AG10803 (cell line): ENCODE measurements at regions not wholly inside any gene's neighbourhood (a gene's known extent, or its start where the extent isn't known, plus 50 kb on each side); places are given as distances from the start of the nearest gene placed in this dataset.

Experiments
- DNase-seq: peaks from one replicate; pipeline ENCODE4 v3.0.0; 2010; ENCODE audit warnings: low read depth
- H3K4me3 ChIP-seq: 2 replicates; pipeline ENCODE4 v1.5.1; 2011; ENCODE audit warnings: mild to moderate bottlenecking, low read length, control low read depth
- TF ChIP-seq, protein P1 (sequence below): conservative IDR thresholded peaks from 2 replicates; pipeline ENCODE4 v1.5.1; 2011; ENCODE audit warnings: mild to moderate bottlenecking, low read length, control low read depth, inconsistent platforms

DNA sequence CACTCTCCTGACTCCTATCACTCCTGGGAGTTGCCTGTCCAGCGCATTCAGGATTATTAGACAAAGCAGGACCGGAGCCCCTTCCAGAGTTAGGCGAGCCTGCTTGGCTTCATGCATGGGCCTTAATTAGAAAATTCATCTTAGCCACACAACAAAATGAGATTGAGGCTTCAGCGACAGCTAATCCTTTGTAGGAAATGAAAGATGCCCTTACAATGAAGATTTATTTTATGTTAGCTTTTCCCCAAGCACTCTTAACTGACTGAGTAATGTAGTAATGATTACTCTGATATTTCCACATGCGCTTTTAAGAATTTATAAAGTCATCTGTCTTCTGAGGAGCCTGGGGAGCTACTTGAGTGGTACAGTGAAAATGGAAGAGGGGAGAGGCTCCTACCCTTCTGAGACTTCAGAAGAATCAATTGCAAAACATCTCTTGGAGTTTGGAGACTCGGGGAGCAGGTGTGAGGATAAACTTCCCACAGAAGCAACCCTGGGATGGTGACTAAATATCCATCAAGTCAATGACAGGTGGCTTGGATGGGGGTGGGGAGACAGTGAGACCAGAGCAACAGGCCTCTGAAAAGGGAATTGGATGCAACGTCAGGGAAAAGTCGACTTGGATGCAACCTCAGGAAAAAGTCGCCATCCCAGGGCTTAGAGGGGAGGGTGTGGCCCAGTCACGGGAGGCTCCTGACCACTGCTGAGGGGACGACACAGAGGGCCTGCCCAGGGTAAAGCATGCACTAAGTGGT lies 434.5 kb upstream of the B3GAT1 start:
- DNase-seq, result no peak
- H3K4me3 ChIP-seq, result no peak overlapping the region
- TF ChIP-seq, protein P1, sequence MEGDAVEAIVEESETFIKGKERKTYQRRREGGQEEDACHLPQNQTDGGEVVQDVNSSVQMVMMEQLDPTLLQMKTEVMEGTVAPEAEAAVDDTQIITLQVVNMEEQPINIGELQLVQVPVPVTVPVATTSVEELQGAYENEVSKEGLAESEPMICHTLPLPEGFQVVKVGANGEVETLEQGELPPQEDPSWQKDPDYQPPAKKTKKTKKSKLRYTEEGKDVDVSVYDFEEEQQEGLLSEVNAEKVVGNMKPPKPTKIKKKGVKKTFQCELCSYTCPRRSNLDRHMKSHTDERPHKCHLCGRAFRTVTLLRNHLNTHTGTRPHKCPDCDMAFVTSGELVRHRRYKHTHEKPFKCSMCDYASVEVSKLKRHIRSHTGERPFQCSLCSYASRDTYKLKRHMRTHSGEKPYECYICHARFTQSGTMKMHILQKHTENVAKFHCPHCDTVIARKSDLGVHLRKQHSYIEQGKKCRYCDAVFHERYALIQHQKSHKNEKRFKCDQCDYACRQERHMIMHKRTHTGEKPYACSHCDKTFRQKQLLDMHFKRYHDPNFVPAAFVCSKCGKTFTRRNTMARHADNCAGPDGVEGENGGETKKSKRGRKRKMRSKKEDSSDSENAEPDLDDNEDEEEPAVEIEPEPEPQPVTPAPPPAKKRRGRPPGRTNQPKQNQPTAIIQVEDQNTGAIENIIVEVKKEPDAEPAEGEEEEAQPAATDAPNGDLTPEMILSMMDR, result no peak

DNA sequence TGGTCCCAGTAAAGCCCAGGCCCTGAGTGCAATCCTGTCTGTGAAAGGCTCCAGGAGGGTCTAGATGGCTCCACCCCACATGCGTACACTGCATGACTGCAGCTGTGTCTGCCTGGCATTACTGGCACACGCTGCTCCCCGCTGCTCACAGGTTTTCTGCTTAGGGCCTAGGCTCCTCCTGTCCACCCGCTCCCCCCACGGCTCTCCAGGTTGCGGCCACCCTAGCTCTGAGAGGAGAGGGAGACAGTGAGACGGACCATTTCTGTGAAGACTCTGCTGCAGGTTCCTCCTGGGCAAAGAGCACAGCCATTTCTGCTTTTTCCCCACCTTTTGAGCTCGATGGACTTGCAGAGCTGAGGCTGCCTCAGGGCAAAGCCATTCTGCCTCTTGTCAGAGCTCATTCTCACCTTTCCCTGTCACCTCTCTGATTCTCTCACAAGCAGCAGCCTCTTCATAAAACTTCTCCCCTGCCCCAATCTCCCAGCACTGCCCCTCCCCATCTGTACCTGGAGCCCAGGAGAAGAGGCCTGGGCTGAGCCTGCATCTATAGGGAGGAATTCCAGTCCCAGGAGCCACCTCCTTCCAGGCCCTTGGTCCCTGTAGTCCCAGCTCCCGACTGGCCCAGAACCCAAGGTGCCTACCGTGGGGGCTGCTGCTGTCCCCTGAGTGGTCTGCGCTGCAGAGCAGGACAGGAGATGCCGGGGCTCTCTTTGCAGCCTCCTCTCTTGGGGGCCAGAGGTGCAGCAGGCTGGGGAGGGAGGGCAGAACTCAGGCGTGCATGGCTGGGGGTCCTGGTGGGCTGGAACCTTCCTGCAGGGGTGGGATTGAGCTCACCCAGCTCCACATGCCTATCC lies 433.7 kb upstream of the B3GAT1 start:
- TF ChIP-seq, protein P1, result no peak
- no peak overlapping the region for H3K4me3 ChIP-seq
- no peak for DNase-seq

DNA sequence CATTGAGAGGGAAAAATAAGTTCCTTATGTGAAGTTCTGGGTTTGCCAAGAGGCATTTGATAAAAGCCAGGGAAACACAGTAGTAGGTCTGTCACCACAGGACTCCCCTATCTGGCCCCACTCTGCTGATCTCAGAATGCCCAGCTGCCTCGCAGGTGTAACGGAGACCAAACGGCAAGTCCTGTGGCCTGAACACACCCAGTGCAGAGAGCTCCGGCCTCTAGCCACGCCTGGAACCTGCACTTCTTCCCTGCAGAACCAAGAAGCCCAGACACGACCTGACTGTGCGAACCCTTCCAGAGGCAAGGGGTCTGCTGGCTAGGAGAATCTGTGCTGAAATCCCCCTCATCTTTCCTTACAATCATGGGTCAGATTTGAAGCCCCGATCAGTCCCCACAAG lies 432.8 kb upstream of the B3GAT1 start:
- DNase-seq, result no peak
- no peak overlapping the region for H3K4me3 ChIP-seq

DNA sequence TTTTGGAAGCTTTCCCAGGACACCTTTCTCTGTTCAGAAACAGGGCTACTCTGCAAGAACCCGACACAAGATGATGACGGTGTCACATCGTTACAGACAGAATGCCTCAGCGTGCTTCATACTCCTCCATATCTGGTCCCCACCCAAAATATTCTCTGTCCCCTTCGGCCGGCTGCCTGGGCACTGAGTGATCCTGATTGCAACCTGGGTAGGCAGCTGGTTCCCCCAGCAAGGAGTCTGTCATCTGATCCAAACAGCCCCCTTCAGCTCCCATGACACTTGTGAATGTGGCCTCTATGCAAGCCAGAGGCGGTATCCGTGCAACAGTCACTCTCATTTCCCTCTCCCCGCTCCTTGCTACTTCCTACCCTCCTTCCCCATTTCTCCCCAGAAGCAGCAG lies 431.7 kb upstream of the B3GAT1 start:
- no peak for DNase-seq
- no peak overlapping the region for H3K4me3 ChIP-seq
- TF ChIP-seq, protein P1, result no peak

More for the DNA sequence above, 432.8 kb upstream of the B3GAT1 start:
- TF ChIP-seq, protein P1, result no peak

DNA sequence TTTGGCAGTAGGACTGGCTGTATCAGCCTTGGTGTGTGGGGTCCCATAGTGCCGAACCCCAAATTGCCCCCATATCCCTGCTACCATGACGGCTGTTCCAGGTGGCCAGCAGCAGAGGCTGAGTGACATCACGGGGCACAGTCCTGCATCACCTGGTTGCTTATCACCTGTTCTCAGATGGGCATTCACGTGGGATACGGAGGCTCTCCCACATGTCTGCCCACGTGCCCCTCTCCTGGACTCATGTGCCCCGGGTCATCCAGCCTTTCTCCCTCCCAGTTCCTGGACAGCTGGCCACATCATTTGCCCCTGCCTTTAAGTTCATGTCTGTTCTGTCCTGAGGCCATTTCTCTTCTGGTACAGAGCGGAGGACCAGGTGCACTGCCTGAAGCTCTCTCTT lies 431.0 kb upstream of the B3GAT1 start:
- TF ChIP-seq, protein P1, result no peak
- DNase-seq, result no peak
- no peak overlapping the region for H3K4me3 ChIP-seq

DNA sequence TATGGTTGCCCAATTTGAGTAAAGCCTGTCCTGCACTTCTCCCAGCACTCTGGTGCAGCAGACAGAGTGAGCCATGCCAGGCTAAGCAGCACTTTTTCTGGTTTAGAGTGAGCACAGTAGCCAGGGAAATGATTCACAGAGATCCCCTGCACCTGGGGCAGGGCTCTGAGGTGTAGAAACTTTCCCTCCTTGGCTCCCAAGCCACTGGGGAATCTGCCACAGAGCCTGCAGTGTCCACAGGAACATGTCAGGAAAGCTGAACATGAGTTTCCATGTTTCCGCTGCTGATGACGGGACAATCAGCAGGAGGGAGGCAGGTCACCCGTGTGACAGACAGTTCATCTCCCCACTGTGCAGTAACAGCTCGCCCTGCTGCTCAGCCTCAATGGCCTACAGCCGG lies 429.9 kb upstream of the B3GAT1 start:
- DNase-seq, result no peak
- H3K4me3 ChIP-seq, result no peak overlapping the region

More for the DNA sequence above, 429.9 kb upstream of the B3GAT1 start:
- TF ChIP-seq, protein P1, result no peak
